CD4-positive, alpha-beta T cell treated with Interleukin-17A for 1 hour (primary cell): ENCODE measurements at regions not wholly inside any gene's neighbourhood (a gene's known extent, or its start where the extent isn't known, plus 50 kb on each side); places are given as distances from the start of the nearest gene placed in this dataset.
"Not testable (repeated sequence)": the region's sequence is repeated elsewhere in the genome, so short reads cannot be mapped to it uniquely, and the experiment has no call there.

Experiments used
- DNase-seq: peaks from one replicate; pipeline ENCODE4 v3.0.0-alpha.2; 2020

- DNase-seq, result no peak
Measured at GRCh38 chr4:18185491-18185890, 163.9 kb upstream of the LCORL start.

GRCh38 chr4:18180892-18181291 is 159.3 kb upstream of the LCORL start:
- no peak for DNase-seq

GRCh38 chr4:18180122-18180521 is 158.6 kb upstream of the LCORL start:
- DNase-seq, result no peak

GRCh38 chr4:18171896-18172295 is 150.3 kb upstream of the LCORL start:
- DNase-seq, result no peak

GRCh38 chr4:18167831-18168230 is 146.3 kb upstream of the LCORL start:
- no peak for DNase-seq

GRCh38 chr4:18166925-18167324 is 145.4 kb upstream of the LCORL start:
- DNase-seq, result no peak

- no peak for DNase-seq
Measured at GRCh38 chr4:18162453-18162852, 140.9 kb upstream of the LCORL start.

GRCh38 chr4:18159117-18159912 is 137.8 kb upstream of the LCORL start:
- not testable (repeated sequence) for DNase-seq

GRCh38 chr4:18155067-18156041 is 133.8 kb upstream of the LCORL start:
- DNase-seq, result no peak

- no peak for DNase-seq
Measured at GRCh38 chr4:18138076-18138665, 116.6 kb upstream of the LCORL start.

- no peak for DNase-seq
Measured at GRCh38 chr4:18134111-18134510, 112.6 kb upstream of the LCORL start.

GRCh38 chr4:18130256-18130655 is 108.7 kb upstream of the LCORL start:
- no peak for DNase-seq

GRCh38 chr4:18128241-18128640 is 106.7 kb upstream of the LCORL start:
- DNase-seq, result no peak

GRCh38 chr4:18127030-18127429 is 105.5 kb upstream of the LCORL start:
- DNase-seq, result no peak

- no peak for DNase-seq
Measured at GRCh38 chr4:18113710-18114331, 92.3 kb upstream of the LCORL start.

GRCh38 chr4:18111081-18111480 is 89.5 kb upstream of the LCORL start:
- no peak for DNase-seq

GRCh38 chr4:18110099-18110498 is 88.5 kb upstream of the LCORL start:
- DNase-seq, result no peak

GRCh38 chr4:18109676-18110075 is 88.1 kb upstream of the LCORL start:
- DNase-seq, result no peak

- DNase-seq, result not testable (repeated sequence)
Measured at GRCh38 chr4:18107848-18108528, 86.4 kb upstream of the LCORL start.

- DNase-seq, result no peak
Measured at GRCh38 chr4:18106620-18107019, 85.1 kb upstream of the LCORL start.

GRCh38 chr4:18105030-18106011 is 83.8 kb upstream of the LCORL start:
- DNase-seq, result no peak
